ENCODE measurements at regions not wholly inside any gene's neighbourhood (a gene's known extent, or its start where the extent isn't known, plus 50 kb on each side); places are given as distances from the start of the nearest gene placed in this dataset.

GRCh38 chr13:79906345-79906744 is 425.4 kb downstream of the NDFIP2 start:
- CTCF ChIA-PET: no interaction called here
- DNase-seq (ENCODE audit: low read depth, low spot score): no peak

GRCh38 chr13:79905018-79905417 is 424.1 kb downstream of the NDFIP2 start:
- no peak for TF ChIP-seq CTCF (IDR thresholded peaks at IDR 0.05; ENCODE audit: low read depth, low read length)
- no peak overlapping the region for H3K27ac ChIP-seq (ENCODE audit: low read depth, low read length)
- CTCF ChIA-PET: no interaction called here

More at GRCh38 chr13:79906345-79906744, 425.4 kb downstream of the NDFIP2 start:
- POLR2A ChIA-PET: no interaction called here
- Histone ChIP-seq H3K4me3 (ENCODE audit: low read depth, low read length) (no peak overlapping the region), H3K27me3 (ENCODE audit: control insufficient read depth, insufficient read depth, low read length) (no peaks in the 10 kb centered on the region), H3K9me3 (ENCODE audit: control insufficient read depth, insufficient read depth, low read length) (no peaks in the 10 kb centered on the region; the same call in 1 of the 2 replicates), H3K27ac (ENCODE audit: low read depth, low read length) (no peak overlapping the region)
- TF ChIP-seq CTCF (IDR thresholded peaks at IDR 0.05; ENCODE audit: low read depth, low read length): no peak

GRCh38 chr13:79904581-79904980 is 423.6 kb downstream of the NDFIP2 start:
- no peak overlapping the region for H3K27ac ChIP-seq (ENCODE audit: low read depth, low read length)
- DNase-seq (ENCODE audit: low read depth, low spot score): no peak
- TF ChIP-seq CTCF (IDR thresholded peaks at IDR 0.05; ENCODE audit: low read depth, low read length): no peak
- CTCF ChIA-PET: no interaction called here
- no peak overlapping the region for H3K4me3 ChIP-seq (ENCODE audit: low read depth, low read length)
- POLR2A ChIA-PET: no interaction called here
- H3K9me3 ChIP-seq (ENCODE audit: control insufficient read depth, insufficient read depth, low read length): peaks cover 2% of the 10 kb centered on the region; the same call in 1 of the 2 replicates
- H3K27me3 ChIP-seq (ENCODE audit: control insufficient read depth, insufficient read depth, low read length): no peaks in the 10 kb centered on the region

More at GRCh38 chr13:79905018-79905417, 424.1 kb downstream of the NDFIP2 start:
- Histone ChIP-seq H3K27me3 (ENCODE audit: control insufficient read depth, insufficient read depth, low read length) (no peaks in the 10 kb centered on the region), H3K9me3 (ENCODE audit: control insufficient read depth, insufficient read depth, low read length) (peaks cover 2% of the 10 kb centered on the region; the same call in 1 of the 2 replicates), H3K4me3 (ENCODE audit: low read depth, low read length) (no peak overlapping the region)
- no peak for DNase-seq (ENCODE audit: low read depth, low spot score)
- POLR2A ChIA-PET: no interaction called here

GRCh38 chr13:79901336-79901735 is 420.4 kb downstream of the NDFIP2 start:
- CTCF ChIA-PET: interaction anchor here (1.8 kb wide), 1 partner anchor 442 kb away, joined by 5 read pairs; no protein-coding TSS in a partner anchor
- Histone ChIP-seq H3K27me3 (ENCODE audit: control insufficient read depth, insufficient read depth, low read length) (no peaks in the 10 kb centered on the region), H3K27ac (ENCODE audit: low read depth, low read length) (no peak overlapping the region), H3K4me3 (ENCODE audit: low read depth, low read length) (no peak overlapping the region), H3K9me3 (ENCODE audit: control insufficient read depth, insufficient read depth, low read length) (peaks cover 2% of the 10 kb centered on the region; the same call in 1 of the 2 replicates)
- no peak for DNase-seq (ENCODE audit: low read depth, low spot score)
- no peak for TF ChIP-seq CTCF (IDR thresholded peaks at IDR 0.05; ENCODE audit: low read depth, low read length)
- POLR2A ChIA-PET: no interaction called here

GRCh38 chr13:79900356-79900755 is 419.4 kb downstream of the NDFIP2 start:
- POLR2A ChIA-PET: no interaction called here
- DNase-seq (ENCODE audit: low read depth, low spot score): no peak

More at GRCh38 chr13:79900356-79900755, 419.4 kb downstream of the NDFIP2 start:
- H3K9me3 ChIP-seq (ENCODE audit: control insufficient read depth, insufficient read depth, low read length): peaks cover 2% of the 10 kb centered on the region; the same call in 1 of the 2 replicates
- H3K27me3 ChIP-seq (ENCODE audit: control insufficient read depth, insufficient read depth, low read length): no peaks in the 10 kb centered on the region
- CTCF ChIA-PET: interaction anchor here (0.6 to 1.8 kb wide), 2 partner anchors 31 to 443 kb away, joined by 4 to 5 read pairs; no protein-coding TSS in a partner anchor
- TF ChIP-seq CTCF (IDR thresholded peaks at IDR 0.05; ENCODE audit: low read depth, low read length): no peak
- no peak overlapping the region for H3K27ac ChIP-seq (ENCODE audit: low read depth, low read length)
- no peak overlapping the region for H3K4me3 ChIP-seq (ENCODE audit: low read depth, low read length)

Data from AG04450 (cell line).